Left renal pelvis (tissue), 4 donors: ENCODE measurements at regions not wholly inside any gene's neighbourhood (a gene's known extent, or its start where the extent isn't known, plus 50 kb on each side); places are given as distances from the start of the nearest gene placed in this dataset.

Experiments used
- DNase-seq, 4 donors: peaks; one replicate each; pipeline ENCODE4 v3.0.0-alpha.2; 2013; ENCODE audit warnings: low read depth in 4 of 4, low spot score in 3 of 4

DNA sequence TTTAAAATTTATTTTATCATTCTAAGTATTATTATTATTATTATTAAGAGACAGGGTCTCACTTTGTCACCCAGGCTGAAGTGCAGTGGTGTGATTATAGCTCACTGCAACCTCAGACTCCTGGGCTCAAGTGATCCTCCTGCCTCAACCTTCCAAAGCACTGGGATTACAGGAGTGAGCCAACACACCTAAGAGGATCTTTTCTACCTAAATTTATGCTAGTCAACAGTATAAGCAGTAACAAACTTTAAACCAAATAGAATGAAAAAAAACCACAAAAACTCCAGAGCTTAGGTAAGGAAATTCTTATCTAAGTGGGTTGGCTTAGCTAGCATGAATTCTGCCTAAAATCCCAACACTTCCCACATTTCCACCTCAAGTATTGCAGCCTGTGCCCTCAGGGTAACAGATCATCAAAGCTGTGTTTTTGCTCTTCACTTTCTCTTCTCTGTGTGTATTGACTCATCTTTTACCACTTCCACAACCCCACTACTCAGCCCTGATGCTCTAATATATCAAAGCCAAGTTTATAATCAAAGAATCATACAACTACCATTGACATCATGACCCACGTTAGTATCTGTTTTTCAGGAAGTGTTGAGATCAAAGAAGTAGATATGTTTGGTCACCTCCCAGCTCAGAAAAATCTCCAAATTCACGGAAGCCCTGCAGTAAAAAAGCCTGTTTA is 93.7 kb upstream of the SPON1 start:
- DNase-seq, result no peak

DNA sequence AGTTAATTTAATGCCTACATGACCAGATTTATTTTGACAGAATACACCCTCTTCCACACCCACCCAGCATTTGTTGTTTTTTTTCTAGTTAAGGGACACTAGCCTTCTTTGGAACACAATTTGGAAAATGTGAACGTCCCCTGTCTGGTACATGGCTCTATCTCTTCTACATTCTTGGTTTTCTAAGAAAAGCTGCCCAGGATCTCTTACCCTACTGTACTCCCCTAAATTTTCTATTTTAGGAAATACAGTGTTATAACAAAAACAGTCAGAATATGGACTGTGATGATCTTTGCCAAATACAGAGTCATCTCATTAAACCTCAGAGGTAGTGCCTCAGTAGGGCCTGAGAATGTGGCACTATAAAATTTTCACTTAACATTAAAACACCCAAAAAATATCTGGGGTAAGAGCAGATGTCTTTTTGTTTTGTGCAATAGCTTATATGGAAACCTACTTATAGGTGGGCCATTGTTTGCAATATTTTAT is 93.1 kb upstream of the SPON1 start:
- no peak for DNase-seq

DNA sequence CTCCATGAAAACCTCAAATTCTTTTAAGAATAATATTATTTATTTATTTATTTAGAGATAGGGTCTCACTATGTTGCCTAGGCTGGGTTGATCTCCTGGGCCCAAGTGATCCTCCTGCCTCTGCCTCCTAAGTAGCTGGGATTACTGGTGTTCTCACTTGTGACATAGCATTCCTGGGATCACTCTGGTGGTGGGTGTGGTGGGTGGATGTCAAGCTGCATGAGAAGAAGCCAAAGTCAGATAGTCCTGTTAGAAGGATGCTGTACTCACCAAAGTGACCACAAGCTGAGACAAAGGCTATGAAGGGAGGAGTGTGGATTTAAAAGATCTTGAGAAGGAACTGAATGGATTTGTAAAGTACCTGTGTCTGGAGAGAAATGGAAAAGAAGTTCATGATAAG is 87.9 kb upstream of the SPON1 start:
- no peak for DNase-seq

DNA sequence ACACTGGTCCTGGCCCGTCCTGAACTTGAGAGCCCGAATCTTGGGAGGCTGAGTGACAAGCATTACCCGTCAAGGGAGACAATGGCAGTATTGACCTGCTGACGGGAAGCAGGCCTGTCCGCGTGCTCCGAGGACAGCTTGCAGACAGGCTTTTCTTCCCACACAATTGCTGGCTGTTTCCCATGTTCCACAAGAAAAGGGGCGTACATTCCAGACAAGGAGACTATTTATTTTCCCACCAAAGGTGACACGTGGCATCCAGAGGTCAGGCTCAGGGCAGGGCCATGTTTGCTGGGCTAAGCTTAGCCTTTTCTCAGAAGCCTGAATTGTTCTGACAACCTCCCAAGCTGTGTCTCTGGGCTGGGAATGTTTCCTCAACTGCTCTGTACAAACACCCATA is 86.9 kb upstream of the SPON1 start:
- DNase-seq, result no peak

DNA sequence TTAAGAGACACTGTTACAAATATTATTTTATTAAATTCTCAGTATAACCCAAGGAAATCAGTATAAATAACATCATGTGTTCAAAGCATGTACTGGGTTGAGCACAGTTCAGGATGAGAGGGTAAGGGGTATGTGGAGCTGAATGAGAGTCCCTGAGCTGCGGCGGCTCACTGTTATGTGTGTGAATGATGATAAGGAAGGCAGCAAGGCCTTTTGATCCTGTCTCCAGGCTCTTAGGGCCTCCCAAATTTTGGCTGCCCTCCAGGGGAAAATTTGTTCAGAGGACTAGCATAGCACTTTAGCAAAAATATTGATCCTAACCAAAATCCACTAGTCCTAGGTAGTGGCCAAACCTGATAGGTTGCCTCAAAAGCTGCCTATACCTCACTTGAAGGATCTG is 86.1 kb upstream of the SPON1 start:
- no peak for DNase-seq

DNA sequence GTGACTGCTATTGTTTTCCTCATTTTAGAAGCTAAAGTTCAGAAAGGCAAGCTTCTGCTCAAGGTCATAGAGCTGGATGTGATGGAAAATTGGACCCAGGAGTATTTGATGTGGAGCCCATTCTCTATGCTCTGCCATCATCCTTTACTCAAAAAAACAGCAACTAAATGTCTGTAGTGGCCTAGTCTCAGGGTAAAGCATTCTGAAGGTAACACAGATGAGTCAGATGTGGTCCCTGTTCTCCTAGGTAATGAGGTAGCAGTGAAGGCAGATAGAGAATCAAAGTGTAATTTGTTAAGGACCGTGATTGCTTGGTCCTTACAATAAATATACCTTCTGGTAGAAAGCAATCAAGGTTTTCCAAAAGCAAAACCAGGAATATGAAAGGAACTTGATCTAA is 84.4 kb upstream of the SPON1 start:
- no peak for DNase-seq

DNA sequence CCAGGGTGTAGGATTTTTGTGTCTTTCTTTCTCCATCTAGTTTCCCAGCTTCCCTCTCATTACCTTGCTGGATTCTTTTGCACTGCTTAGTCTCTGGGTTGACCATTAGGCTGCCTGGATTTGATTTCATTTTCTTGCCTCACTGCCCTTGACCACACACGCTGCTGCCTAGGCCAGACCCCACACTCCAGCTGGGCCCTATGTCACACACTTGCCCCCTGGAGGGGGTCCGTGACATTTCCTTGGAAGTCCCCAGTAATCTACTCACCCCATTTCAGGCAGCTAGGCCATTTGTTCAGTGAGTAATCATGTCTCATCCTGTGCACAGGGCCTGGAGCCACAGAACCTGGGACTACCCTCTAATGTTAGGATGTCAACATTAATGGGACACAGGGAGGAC is 81.9 kb upstream of the SPON1 start:
- no peak for DNase-seq

DNA sequence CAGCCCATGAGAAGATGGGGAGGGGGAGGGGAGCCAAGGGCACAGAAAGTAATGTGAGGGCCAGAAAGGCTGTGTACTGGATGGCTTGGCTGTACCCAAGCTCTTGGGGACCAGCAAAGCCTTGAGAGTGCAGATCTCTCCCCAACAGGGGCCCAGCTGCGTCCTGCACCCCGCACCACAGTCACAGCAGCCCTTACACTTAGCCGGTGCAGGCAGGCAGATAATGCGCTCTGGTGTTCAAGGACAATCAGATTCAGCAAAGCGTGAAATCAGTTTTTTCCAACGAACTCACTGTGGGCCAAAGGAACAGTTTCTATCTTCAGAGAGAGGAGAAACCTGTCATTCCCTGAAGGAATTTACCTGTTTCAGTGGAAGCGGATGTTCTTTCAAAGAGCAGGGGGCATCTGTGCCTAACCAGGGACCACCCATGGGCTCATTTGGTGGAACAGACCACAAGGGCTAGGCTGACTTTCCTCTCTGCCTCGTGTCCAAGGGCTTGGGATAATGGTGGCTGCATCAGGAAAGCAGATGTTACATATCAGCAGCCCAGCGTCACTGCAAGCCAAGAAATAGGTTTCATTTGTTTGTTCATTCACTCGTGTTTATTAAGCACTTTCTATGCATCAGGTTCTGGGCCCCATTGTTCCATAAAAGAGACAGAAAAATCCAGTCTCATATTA is 81.2 kb upstream of the SPON1 start:
- no peak for DNase-seq

DNA sequence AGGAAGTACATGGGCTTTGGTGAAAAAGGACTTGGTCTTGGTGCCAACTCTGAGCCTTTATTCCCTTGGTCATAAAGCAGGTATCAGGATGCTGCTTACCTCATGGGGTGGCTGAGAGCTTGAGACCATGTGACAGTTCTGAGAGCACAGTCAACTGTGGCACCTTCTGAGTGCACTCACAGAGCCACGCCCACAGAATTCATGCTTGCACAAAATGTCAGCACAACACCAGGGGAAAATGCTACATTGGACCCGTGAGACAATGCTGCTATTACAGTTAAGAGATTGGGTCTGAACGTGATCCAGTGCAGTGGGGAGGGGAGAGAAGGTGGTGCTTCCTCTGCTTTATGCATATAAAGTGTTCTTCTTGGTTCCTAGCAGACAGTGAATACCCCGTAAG is 79.5 kb upstream of the SPON1 start:
- no peak for DNase-seq

DNA sequence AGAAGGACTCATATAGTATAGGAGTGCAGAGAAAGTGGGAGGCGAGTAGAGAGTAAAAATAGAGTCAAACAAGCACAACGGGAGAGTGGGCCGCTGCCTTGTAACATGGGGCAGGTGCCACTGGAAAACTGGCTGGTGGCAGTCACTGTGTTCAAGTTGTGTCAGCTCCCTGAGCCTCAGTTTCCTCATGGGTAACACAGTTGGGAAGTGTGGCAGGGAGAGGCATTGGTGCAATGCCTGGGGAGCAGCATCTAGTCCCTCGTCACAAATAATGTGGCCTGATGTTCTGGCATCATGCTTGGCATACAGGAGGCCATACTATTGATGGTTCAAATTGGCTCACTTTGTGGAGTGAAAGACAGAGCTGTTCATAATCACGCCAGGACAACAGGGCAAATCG is 78.9 kb upstream of the SPON1 start:
- no peak for DNase-seq

DNA sequence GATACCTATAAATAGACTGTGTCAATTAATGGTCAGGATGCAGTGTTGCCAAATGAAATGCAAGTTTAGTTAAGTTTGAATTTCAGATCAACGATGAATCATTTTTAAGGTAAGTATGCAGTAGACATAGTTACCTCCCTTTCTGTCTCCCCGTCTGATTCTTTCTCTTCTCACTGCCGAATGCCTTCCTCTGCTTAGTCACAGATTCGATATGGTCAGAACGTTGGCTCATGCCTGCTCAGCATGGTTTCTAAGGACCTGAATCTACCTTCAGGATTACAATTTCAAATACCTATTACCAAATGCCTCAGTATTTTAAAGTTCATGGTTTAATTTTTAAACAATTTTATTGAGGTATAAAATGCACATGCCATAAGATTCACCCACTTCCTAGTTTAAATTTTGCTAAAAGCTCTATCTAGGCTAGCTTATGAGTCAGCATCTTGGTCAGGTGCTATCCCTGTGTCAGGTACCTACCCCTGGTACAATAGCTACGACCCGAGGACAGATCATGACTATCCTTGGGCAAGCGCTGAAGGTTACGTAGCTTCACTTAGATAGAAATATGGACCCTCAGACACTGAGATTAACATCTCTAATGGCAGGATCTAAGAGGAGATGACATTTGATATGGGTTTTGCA is 78.2 kb upstream of the SPON1 start:
- no peak for DNase-seq

DNA sequence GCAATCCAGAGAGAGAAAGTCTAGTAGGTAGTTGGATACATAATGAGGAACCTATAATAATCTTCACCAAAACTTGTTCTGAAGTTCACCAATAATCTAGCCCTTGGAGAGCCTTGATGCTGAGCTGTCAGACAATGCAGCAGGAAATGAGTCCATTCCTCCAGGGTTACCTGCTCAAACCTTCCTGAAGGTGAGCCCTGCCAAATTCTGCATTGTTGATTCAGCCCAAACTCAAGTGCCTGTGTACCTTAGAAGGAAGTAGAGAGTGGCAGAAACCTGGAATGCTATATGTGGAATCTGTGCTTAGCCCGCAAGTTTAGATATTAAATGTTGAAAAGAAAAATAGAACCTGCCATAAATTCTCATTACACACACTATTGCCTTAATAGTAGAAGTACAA is 77.4 kb upstream of the SPON1 start:
- DNase-seq, result no peak

DNA sequence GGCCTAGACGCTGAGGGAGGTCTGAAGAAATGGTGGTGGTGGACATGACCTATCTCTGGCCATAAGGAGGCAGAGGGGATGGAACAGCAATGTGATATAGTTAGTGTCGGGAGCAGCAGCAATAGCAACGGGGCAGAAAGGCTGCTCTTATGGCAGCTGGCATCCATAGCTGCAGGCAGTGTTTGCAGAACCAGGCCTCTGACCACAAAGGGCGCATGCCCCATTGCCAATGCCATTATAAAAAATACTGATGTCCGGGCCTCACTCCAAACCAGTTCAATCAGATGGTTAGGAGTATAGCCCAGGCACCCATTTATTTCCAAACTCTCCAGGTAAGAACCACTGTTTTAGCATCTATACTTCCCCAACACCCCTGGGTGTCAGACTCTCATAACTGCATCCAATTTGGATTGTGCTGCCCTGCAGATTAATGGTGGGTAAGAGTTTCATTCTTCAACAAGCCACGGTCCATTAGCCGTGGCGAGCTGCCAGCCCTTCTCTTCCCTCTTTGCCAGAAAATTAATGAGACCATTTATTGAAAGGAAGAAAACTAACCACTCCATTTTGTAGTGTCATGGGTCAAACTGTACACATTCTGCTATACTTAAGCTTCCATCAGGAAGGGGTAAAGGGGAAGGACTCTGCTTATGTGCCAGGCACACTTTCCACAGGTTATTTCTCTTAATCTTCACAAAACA is 72.8 kb upstream of the SPON1 start:
- DNase-seq, result no peak

DNA sequence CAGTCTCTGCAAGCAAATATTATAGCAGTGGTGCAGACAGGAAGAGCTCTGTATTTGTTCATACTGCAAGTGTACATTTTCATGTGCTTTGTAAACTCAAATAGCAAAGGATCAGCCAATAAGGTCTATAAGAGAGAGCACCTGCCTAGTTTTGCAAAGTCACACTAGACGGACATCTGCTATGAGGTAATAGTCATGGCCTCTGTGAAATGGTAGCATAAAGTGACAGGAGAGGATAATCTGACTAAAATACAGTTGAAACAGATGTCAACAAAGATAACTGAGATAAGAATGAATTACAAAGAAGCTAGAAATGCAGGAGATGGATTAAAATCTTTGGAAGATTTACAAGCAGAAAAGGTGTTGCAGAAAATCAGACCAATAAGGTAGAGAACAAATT is 70.6 kb upstream of the SPON1 start:
- no peak for DNase-seq

DNA sequence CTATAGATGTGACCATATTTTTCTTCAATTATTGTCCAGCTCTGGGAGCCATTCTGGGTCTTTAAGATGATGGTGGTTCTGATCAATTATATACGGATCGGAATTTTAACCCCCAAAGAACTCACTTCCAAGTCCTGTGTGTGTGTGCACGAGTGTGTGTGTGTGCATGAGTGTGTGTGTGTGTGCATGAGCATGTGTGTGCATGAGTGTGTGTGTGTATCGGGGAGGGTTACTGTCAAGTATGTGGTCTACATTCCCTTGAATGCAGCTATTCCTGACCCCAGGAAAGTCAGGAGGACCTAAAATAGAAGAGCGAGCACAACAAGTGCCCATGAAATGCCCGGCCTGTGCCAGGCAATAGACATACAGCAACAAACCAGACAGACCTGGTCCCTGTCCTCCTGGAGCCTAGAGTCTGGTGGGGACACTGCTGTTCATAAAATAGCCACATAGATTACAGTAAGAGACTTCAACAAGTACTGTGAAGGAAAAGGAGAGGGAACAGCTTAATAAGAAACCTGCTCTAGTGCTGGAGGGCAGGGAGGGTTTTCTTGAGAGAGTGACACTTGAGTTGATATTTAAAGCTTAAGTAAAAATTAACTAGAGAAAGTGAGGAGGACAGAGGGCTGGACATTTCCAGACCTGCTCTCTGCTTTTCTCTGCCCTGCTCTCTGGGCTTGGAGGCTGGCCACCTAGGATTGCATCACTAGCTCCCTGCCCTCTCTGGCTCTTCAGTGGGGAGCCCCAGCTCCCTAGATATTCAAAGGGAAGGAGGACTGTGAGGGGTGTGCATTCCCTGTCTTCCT is 66.1 kb upstream of the SPON1 start:
- peak in 1 of 4 donors; percentile 34 for DNase-seq

DNA sequence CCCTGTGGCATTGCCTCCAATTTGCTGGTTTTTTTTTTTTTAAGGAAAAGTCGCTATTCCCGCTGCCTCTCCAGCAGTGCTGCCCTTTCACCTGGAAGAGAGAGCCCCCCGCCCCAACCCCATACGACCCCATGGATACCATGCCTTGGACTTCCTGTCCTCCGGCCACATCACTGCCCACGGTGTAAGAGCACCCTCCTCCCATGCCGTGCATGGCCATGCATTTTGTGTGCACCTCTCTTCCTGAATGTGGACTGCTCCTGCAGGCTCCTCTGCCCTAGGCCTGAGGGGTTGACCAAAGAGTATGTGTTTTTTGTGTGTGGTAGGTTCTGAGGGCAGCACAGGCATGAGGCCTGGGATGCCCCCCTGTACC is 65.6 kb upstream of the SPON1 start:
- DNase-seq, result no peak

DNA sequence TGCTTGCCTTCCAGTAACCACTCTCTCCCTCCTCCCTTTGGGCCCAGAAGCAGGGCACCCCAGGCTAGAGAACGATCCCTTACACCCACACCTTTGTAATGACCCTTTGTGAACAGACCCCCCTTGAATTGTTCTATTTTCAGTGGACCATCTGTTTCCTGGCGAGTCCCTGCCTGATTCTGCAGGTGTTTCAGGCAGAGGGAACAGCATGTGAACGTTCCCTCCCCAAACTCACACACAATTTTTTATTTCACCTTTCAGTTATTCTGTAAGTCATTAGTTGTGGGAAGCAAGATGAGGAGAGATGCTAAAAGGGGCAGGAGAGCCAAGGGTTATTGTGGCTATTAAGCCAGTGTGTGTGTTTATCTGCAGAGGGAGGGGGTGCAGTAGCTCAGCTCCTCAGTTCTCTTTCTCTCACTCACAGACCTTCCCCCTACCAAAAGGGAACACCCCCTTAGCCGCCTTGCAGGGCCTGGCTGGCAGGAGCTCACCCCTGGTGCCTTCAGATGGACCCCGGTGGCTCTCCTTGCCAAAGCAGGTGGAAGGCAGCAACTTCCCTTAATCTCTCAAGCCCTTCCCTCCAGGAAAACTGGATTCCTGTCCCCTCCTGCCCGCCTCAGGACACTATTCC is 64.8 kb upstream of the SPON1 start:
- DNase-seq, result no peak

DNA sequence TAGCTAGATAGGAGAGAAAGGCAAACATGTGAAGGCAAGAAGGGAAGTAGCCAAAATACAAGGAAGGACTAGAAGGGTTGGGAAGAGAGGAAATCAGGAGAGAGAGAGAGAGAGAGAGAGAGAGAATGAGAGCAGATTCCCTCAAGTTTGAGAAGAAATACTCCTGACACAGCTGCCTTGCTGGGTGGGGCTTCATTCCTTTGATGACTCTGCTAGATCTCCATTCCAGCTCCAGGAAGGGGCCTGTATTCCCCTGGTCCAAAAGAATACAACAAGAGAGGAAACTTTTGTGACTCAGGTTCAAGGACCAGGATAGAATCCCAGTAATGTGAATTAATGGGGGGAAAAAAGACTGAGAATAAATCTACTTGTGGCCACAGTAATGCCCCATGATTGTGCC is 62.9 kb upstream of the SPON1 start:
- DNase-seq, result no peak

DNA sequence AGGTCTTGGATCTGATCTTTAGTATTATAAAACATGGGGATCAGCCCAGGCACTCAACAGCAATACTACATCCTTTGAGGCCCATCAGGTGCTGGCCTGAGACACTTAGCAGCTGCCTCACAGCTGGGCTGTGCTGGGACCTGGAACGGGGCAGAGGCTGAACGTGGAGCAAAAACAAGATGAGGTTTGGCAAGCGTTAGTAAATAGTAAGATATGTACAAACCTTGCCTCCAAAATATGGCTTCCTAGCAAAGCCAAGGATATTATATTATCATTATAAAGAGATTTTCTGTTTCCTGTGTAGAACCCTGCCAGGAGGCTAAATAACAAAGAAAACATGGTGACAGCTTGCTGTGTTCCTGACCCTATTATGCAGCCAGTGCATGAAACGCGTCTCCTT is 60.0 kb upstream of the SPON1 start:
- DNase-seq, result no peak

DNA sequence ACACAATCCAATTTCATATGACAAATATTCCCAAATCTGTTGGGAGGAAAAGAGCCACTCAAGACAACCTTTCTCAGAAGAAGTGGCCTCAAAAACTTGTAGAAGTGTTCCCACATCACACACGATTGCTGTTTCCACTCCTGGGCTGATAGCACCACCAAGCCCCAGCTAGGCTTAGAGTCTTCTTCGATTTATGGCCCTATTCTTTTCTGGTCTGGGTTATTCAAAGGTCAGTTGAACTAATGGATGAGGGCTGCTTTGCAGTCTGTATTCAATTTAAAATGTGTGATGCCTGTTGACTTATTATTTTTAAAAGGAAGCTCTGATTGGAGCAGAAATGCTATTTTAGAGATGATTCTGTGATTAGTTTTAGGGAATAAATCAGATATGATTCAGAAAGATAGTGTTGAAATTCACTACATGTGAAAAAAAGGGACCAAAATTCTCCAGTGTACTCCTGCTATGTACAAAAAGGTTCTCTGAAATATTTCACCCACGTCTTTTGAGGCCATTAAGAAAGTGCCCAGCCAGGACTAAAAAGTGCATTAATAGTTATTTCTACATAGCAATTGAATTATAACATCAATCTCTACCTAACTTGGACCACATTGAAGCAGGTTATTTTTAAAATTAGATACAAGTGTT is 57.3 kb upstream of the SPON1 start:
- no peak for DNase-seq
